ENCODE measurements at regions not wholly inside any gene's neighbourhood (a gene's known extent, or its start where the extent isn't known, plus 50 kb on each side); places are given as distances from the start of the nearest gene placed in this dataset.

GRCh38 chr1:104785575-104786187 lies 1036.0 kb downstream of the AMY1C start:
- FAIRE-seq (no peak), DNase-seq (ENCODE audit: low spot score in 2 of 2) (no peak)

GRCh38 chr1:104787866-104788510 lies 1038.3 kb downstream of the AMY1C start:
- DNase-seq (ENCODE audit: low spot score in 2 of 2) (no peak), FAIRE-seq (no peak)

GRCh38 chr1:104791030-104791429 lies 1041.3 kb downstream of the AMY1C start:
- DNase-seq (ENCODE audit: low spot score in 2 of 2), result no peak
- FAIRE-seq, result no peak

GRCh38 chr1:104794035-104794434 lies 1044.3 kb downstream of the AMY1C start:
- FAIRE-seq, result peak; percentile 80
- DNase-seq (ENCODE audit: low spot score in 2 of 2), result no peak

- FAIRE-seq, result no peak
- no peak for DNase-seq (ENCODE audit: low spot score in 2 of 2)
Measured at GRCh38 chr1:104795931-104796330, 1046.2 kb downstream of the AMY1C start.

- DNase-seq (ENCODE audit: low spot score in 2 of 2) (no peak), FAIRE-seq (no peak)
Measured at GRCh38 chr1:104797982-104798381, 1048.3 kb downstream of the AMY1C start.

GRCh38 chr1:104801344-104801743 lies 1051.6 kb downstream of the AMY1C start:
- no peak for FAIRE-seq

GRCh38 chr1:104804147-104804546 lies 1054.4 kb downstream of the AMY1C start:
- no peak for DNase-seq (ENCODE audit: low spot score in 2 of 2)
- FAIRE-seq, result no peak

More at GRCh38 chr1:104801344-104801743, 1051.6 kb downstream of the AMY1C start:
- no peak for DNase-seq (ENCODE audit: low spot score in 2 of 2)

- FAIRE-seq, result no peak
Measured at GRCh38 chr1:104807590-104807989, 1057.9 kb downstream of the AMY1C start.

GRCh38 chr1:104825401-104825800 lies 1075.7 kb downstream of the AMY1C start:
- FAIRE-seq, result no peak
- no peak for DNase-seq (ENCODE audit: low spot score in 2 of 2)

More at GRCh38 chr1:104807590-104807989, 1057.9 kb downstream of the AMY1C start:
- no peak for DNase-seq (ENCODE audit: low spot score in 2 of 2)

GRCh38 chr1:104830534-104830933 lies 1080.8 kb downstream of the AMY1C start:
- FAIRE-seq, result no peak
- DNase-seq (ENCODE audit: low spot score in 2 of 2), result no peak

GRCh38 chr1:104852151-104852550 lies 1102.5 kb downstream of the AMY1C start:
- no peak for DNase-seq (ENCODE audit: low spot score in 2 of 2)
- no peak for FAIRE-seq

GRCh38 chr1:104853276-104853675 lies 1103.6 kb downstream of the AMY1C start:
- no peak for FAIRE-seq

GRCh38 chr1:104854529-104854928 lies 1104.8 kb downstream of the AMY1C start:
- DNase-seq (ENCODE audit: low spot score in 2 of 2) (no peak), FAIRE-seq (no peak)

More at GRCh38 chr1:104853276-104853675, 1103.6 kb downstream of the AMY1C start:
- DNase-seq (ENCODE audit: low spot score in 2 of 2), result no peak

- FAIRE-seq (no peak), DNase-seq (ENCODE audit: low spot score in 2 of 2) (no peak)
Measured at GRCh38 chr1:104855550-104855949, 1105.9 kb downstream of the AMY1C start.

- FAIRE-seq (no peak), DNase-seq (ENCODE audit: low spot score in 2 of 2) (no peak)
Measured at GRCh38 chr1:104856091-104856490, 1106.4 kb downstream of the AMY1C start.

- no peak for FAIRE-seq
- no peak for DNase-seq (ENCODE audit: low spot score in 2 of 2)
Measured at GRCh38 chr1:104856518-104856917, 1106.8 kb downstream of the AMY1C start.

GRCh38 chr1:104868794-104869193 lies 1119.1 kb downstream of the AMY1C start:
- DNase-seq (ENCODE audit: low spot score in 2 of 2), result no peak
- no peak for FAIRE-seq

- no peak for DNase-seq (ENCODE audit: low spot score in 2 of 2)
- FAIRE-seq, result no peak
Measured at GRCh38 chr1:104874044-104874443, 1124.3 kb downstream of the AMY1C start.

- DNase-seq (ENCODE audit: low spot score in 2 of 2) (no peak), FAIRE-seq (no peak)
Measured at GRCh38 chr1:104878203-104878909, 1128.7 kb downstream of the AMY1C start.

GRCh38 chr1:104884939-104885338 lies 1135.2 kb downstream of the AMY1C start:
- DNase-seq (ENCODE audit: low spot score in 2 of 2), result no peak
- no peak for FAIRE-seq

GRCh38 chr1:104905322-104905721 lies 1155.6 kb downstream of the AMY1C start:
- FAIRE-seq, result no peak
- no peak for DNase-seq (ENCODE audit: low spot score in 2 of 2)
